ENCODE measurements at regions not wholly inside any gene's neighbourhood (a gene's known extent, or its start where the extent isn't known, plus 50 kb on each side); places are given as distances from the start of the nearest gene placed in this dataset.

- no TSS peak for BruUV-seq (replicated peaks)
- Histone ChIP-seq H3K4me1 (ENCODE audit: insufficient read depth, low read length, poor library complexity, severe bottlenecking) (no peaks in the 10 kb centered on the region), H3K79me2 (ENCODE audit: insufficient read depth, low read depth, low read length) (no peaks in the 10 kb centered on the region), H3K4me2 (ENCODE audit: low read length) (no peak overlapping the region), H3K36me3 (ENCODE audit: insufficient read depth, low read length) (no peaks in the 10 kb centered on the region), H2AFZ (ENCODE audit: low read length) (no peak overlapping the region), H3K27ac (ENCODE audit: low read depth, low read length, poor library complexity, severe bottlenecking) (no peak overlapping the region), H3K9me3 (ENCODE audit: low read length) (no peaks in the 10 kb centered on the region), H3K9me2 (ENCODE audit: insufficient read depth, low read length) (no peaks in the 10 kb centered on the region), H3K4me3 (ENCODE audit: low read depth, low read length, poor library complexity, severe bottlenecking) (no peak overlapping the region), H4K20me1 (ENCODE audit: insufficient read depth, low read length) (no peaks in the 10 kb centered on the region)
- no peak for TF ChIP-seq EZH2phosphoT487 (IDR thresholded peaks at IDR 0.05; ENCODE audit: borderline replicate concordance, low read depth, low read length)
- no peak for TF ChIP-seq CTCF (conservative IDR thresholded peaks at IDR 0.05; ENCODE audit: low read length)
- ChIA-PET CTCF (ENCODE audit: unreplicated experiment) (no interaction called here), POLR2A (no interaction called here)
- DNase-seq (ENCODE audit: low spot score) = no peak
- intact Hi-C loops (cut with micrococcal nuclease; ENCODE audit: unreplicated experiment) = no loop called here
These were observed 83.6 kb downstream of the IER5 start for GRCh38 chr1:181172082-181172481.

GRCh38 chr1:181173761-181174447 lies 85.4 kb downstream of the IER5 start:
- no peaks in the 10 kb centered on the region for H3K9me2 ChIP-seq (ENCODE audit: insufficient read depth, low read length)
- no peaks in the 10 kb centered on the region for H3K79me2 ChIP-seq (ENCODE audit: insufficient read depth, low read depth, low read length)
- H3K9me3 ChIP-seq (ENCODE audit: low read length) = no peaks in the 10 kb centered on the region
- no peak overlapping the region for H2AFZ ChIP-seq (ENCODE audit: low read length)
- POLR2A ChIA-PET = interaction anchor here (0.8 kb wide), 1 partner anchor 570 kb away, joined by 3 read pairs; no protein-coding TSS in a partner anchor
- TF ChIP-seq CTCF (conservative IDR thresholded peaks at IDR 0.05; ENCODE audit: low read length) (no peak), EZH2phosphoT487 (IDR thresholded peaks at IDR 0.05; ENCODE audit: borderline replicate concordance, low read depth, low read length) (no peak)
- no peaks in the 10 kb centered on the region for H3K36me3 ChIP-seq (ENCODE audit: insufficient read depth, low read length)
- no TSS peak for BruUV-seq (replicated peaks)
- CTCF ChIA-PET (ENCODE audit: unreplicated experiment) = no interaction called here
- H3K4me1 ChIP-seq (ENCODE audit: insufficient read depth, low read length, poor library complexity, severe bottlenecking) = no peaks in the 10 kb centered on the region
- no peaks in the 10 kb centered on the region for H4K20me1 ChIP-seq (ENCODE audit: insufficient read depth, low read length)
- no peak for DNase-seq (ENCODE audit: low spot score)
- H3K27ac ChIP-seq (ENCODE audit: low read depth, low read length, poor library complexity, severe bottlenecking) = no peak overlapping the region
- intact Hi-C loops (cut with micrococcal nuclease; ENCODE audit: unreplicated experiment) = no loop called here
- H3K4me2 ChIP-seq (ENCODE audit: low read length) = no peak overlapping the region
- no peak overlapping the region for H3K4me3 ChIP-seq (ENCODE audit: low read depth, low read length, poor library complexity, severe bottlenecking)

- Histone ChIP-seq H2AFZ (ENCODE audit: low read length) (no peak overlapping the region), H3K79me2 (ENCODE audit: insufficient read depth, low read depth, low read length) (no peaks in the 10 kb centered on the region), H3K4me3 (ENCODE audit: low read depth, low read length, poor library complexity, severe bottlenecking) (no peak overlapping the region), H3K4me2 (ENCODE audit: low read length) (no peak overlapping the region), H3K4me1 (ENCODE audit: insufficient read depth, low read length, poor library complexity, severe bottlenecking) (no peaks in the 10 kb centered on the region), H3K36me3 (ENCODE audit: insufficient read depth, low read length) (no peaks in the 10 kb centered on the region), H3K9me2 (ENCODE audit: insufficient read depth, low read length) (no peaks in the 10 kb centered on the region), H4K20me1 (ENCODE audit: insufficient read depth, low read length) (no peaks in the 10 kb centered on the region), H3K9me3 (ENCODE audit: low read length) (no peaks in the 10 kb centered on the region), H3K27ac (ENCODE audit: low read depth, low read length, poor library complexity, severe bottlenecking) (no peak overlapping the region)
- intact Hi-C loops (cut with micrococcal nuclease; ENCODE audit: unreplicated experiment) = no loop called here
- ChIA-PET POLR2A (interaction anchor here (0.8 kb wide), 1 partner anchor 569 kb away, joined by 3 read pairs; no protein-coding TSS in a partner anchor), CTCF (ENCODE audit: unreplicated experiment) (no interaction called here)
- DNase-seq (ENCODE audit: low spot score) = no peak
- no TSS peak for BruUV-seq (replicated peaks)
- TF ChIP-seq CTCF (conservative IDR thresholded peaks at IDR 0.05; ENCODE audit: low read length) (no peak), EZH2phosphoT487 (IDR thresholded peaks at IDR 0.05; ENCODE audit: borderline replicate concordance, low read depth, low read length) (no peak)
These were observed 86.4 kb downstream of the IER5 start for GRCh38 chr1:181174861-181175260.
